LHCN-M2 (cell line): ENCODE measurements at regions not wholly inside any gene's neighbourhood (a gene's known extent, or its start where the extent isn't known, plus 50 kb on each side); places are given as distances from the start of the nearest gene placed in this dataset.

ENCODE experiments used
- DNase-seq: peaks from one replicate; pipeline ENCODE4 v3.0.0-alpha.2; 2012; ENCODE audit warnings: low read depth

DNA sequence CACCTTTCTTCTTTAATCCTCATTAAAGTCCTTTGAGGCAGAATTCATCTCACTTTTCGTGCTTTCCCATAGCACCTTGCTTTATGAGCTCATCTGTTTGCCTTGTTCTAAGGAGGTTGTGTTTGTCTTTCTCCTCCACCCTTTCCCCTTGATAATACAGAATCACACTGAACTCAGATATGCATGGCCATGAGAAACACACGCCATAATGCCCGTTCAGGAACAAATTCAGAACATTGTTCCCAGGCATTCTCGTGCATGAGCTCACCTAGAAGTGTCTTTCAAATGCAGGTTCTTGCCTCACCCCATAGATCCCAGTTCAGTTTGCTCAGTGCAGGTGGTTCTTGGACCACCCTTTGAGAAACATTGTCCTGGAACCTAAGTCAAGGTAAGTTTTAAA is 71.1 kb downstream of the TMEM114 start:
- DNase-seq = no peak

DNA sequence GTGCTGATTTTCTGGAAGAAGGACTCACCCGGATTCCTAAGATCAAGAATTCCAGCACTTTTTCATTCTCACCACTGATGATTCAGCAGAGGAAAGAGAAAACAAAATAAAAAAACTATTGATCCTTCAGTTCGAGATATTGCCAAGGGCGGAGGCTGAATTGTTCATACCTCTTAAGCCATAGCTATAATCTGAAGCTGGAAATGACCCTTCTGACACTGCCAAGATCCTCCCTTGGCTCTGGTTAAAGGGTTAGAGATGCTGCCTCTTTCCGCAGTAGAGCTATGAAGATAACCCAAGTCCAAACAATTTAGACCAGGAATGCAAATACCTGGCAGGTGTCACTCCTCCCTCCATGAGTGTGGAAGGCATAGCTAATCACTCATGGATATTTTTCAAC is 73.0 kb downstream of the TMEM114 start:
- no peak for DNase-seq

DNA sequence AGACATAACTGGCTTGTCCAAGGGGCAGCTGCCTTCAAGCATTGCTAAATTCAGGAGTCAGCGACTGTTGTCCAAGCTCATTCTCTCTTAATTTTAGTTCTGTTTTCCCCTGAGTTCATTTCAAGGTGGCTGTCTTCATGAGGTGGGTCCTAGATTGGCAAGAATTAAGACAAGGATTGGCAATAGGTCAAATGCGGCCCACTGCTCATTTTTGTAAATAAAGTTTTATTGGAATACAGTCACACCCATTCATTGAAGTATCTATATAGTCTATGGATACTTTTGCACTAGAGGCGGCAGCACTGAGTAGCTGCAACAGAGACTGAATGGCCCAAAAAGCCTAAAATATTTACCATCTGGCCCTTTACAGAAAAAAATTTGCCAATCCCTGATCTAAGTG is 73.8 kb downstream of the TMEM114 start:
- no peak for DNase-seq

DNA sequence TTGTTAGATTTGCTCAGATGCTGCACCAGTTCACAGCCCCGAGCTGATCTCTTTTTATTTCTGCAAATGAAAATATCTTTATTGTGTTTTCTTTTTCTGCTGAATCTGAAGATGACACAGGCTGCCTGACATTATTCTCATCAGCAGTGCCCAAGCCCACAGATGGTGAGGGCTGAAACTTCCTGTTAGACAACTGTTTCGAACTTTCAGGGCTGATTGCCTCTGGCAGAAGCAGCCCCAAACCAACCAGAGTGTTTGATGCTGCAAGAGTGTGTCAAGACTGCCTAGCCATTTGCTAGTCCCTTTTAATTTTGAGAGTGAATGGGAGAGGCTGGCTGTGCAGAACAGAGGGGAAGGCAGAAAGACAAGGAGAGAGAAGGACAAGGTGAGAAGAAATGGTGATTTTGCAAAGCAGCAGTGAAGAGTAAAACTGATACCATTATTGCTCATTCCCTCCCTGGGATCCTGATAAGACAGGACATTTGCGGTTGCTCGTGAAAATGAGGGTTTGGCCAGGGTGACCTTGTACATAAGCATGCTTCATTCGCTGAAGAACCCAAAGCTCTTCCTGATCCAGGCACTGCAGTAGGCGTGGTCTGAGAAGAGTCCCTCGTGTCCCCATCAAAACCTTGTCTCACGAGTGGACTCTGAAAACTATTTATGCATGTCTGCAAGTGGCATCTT is 77.2 kb downstream of the TMEM114 start:
- no peak for DNase-seq

DNA sequence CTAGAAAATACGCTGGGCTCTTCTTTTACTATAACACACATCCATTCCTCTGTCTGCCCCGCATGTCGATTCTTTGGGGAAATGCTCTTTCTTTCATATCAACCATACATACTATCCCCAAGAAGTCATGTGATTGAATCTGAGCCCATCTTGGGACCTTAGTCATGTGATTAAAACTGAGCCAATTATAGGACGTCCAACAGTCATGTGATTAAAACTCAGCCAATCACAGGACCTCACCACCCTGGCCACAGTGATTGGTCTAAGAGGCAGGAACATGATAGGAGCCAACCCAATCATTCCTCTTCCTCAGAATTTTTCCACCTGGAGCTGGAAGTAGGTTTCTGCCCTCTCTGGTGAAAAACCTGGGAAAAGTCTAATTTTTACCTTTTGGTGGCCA is 78.8 kb downstream of the TMEM114 start:
- DNase-seq = no peak

DNA sequence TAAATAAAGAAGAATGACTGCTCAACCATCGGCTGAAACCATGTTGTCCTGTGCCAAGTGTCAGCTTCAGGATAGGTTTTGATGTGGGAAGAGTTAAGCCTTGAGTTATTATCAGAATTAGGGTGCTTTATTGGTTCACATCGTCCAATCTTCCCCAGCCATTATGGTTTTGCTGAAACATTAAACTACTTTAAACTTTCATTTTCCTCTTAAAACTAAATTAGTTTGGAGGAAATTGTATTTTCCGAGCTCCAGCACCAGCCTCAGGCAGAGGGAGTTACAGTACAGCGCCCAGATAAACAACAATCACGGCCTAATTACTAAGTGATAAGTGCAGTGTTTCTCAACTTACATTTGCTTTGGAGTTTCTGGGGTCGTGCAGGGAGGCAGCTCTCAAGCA is 80.2 kb downstream of the TMEM114 start:
- no peak for DNase-seq

DNA sequence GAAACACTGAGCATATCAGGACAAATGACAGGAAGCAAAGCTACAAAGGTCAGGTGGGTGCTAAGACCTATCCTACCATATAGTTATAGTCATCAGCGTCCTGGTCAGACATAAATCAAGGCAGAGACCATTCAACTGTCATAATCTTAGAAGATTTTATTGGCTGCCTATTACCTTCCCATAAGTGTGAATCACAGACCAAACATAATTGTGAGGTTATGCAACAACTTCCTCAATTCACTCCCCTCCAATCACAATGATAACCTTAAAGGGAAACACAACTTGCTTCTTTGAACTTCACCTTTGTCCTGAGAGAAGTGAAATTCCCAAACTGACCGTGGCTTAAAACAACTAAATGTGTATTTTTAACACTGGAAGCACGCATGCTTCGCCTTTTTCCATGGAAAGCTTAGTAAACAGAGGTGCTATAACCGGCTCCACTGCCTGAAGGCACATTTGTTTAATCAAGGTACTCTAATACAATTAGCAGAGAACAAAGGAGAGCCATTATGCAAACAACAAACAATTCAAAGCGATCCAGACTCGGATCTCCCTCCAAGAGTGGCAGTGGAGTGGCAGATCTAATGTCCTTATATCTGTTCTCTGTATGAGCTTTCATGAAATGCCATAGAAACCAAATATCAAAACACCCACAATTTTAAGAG is 84.9 kb downstream of the TMEM114 start:
- DNase-seq = no peak

DNA sequence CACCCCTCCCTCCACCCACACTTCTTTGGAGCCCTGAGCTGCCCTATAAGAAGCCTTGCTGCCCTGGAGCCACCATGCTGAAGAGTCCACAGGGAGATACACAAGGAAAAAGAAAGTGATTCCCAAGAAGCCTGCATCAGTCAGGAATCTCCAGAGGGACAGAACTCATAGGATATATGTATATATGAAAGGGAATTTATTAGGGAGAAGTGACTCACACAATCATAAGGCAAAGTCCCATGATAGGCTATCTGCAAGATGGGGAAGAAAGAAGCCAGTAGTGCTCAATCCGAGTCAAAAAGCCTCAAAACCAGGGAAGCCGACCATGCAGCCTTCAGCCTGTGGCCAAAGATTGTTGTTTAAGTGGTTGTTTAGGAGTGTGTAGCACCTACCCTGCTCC is 87.9 kb downstream of the TMEM114 start:
- DNase-seq = no peak

DNA sequence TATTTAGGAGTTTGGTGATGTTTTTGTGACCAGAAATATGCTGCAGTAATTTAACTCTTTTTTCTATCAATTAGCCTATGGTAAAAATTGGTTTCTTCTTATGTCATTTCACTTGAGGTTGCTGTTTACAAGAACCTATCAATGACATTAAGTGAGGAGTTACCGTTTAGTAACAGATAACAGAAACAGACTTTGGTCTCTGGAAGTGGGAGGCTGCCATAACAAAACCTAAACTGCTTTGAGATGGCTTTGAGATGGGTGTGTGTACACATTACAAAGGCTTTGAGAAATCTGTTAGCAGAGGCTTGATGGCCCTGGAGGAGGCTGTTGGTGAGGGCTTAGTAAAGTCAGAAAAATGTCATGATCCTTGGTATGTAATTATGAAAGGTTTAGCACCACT is 90.0 kb downstream of the TMEM114 start:
- DNase-seq = no peak

DNA sequence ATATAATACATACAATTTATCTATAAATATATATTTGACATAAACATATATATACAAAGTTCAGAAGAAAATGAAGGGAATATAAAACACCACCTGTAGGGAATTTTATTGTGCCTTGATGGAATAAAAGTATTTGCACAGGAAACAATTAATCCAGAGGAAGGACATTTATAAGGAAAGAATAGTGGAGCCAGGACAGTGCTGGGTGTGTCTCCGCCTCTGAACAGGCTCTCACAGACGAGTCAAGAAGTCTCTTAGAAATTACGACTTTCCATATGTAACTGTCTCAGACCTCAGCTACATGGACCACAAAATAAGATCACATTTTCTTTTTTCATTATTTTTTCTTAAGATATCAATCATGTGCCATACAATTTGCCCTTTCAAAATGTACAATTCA is 93.9 kb downstream of the TMEM114 start:
- no peak for DNase-seq

DNA sequence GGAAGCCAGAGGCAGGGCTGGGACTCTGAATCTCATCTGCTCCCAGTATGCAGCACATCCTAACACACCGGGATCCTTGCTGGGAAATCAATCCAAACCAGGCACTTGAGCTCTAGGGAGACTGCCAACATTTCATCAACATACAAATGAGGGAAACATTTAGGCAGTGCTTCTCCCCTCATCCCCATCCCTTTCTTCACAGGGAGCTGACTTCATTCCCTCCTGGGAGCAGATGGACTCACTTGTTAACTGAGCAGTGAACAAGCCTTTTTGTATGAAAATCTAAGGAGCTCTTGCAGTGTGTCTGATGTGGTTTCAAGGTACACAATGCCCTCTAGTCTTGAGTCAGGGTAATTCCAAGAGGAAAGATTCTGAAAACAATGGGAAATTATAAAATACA is 96.3 kb downstream of the TMEM114 start:
- DNase-seq = no peak

DNA sequence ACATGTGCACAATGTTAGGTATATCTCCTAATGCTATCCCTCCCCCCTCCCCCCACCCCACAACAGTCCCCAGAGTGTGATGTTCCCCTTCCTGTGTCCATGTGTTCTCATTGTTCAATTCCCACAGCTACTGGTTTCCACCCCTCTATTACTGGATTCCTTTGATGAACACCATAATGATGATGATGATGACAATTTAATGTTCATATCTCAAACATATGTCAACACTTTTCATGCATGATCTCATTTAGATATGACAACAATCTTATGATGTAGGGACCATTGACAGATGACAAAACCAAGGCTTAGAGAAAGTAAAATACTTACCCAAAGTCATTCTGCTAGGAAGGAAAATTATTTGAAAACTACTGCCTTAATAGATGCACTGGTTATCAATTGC is 97.6 kb downstream of the TMEM114 start:
- no peak for DNase-seq

DNA sequence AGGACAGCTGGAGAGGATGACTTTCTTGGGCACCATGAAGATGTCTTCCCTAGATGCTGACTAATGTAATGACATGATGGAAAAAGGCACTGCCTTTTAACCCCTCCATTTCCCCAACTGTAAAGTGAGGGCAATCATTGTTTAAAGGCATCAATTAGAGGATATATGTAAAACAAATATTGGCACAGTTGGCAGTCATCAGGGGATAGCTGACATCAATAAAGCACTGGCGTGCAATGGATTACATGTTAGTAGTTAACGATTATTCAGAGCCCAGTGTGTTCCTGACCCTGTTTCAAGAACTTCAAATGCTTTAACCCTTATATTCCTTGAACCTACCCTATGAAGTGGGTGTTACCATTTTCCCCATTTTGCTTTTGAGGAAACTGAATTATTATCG is 100.7 kb downstream of the TMEM114 start:
- DNase-seq = no peak

DNA sequence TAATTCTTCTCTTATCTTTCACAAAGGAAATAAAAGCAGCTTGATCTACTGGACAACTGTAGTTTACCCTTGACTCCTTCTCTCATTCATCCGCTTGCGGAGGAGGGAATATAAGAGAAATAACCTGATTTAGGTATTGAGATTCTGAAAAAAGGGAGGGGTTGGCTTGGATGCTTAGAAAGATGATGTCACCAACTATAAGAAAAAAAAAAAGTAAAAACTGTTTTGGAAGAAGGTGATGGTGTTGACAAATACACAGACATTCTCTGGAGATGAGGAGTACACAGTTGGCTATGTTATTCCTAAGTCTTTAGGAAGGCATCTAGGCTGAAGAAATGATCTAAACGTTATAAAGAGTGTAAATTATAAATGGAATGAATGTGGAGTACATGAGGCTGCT is 103.3 kb downstream of the TMEM114 start:
- DNase-seq = no peak

DNA sequence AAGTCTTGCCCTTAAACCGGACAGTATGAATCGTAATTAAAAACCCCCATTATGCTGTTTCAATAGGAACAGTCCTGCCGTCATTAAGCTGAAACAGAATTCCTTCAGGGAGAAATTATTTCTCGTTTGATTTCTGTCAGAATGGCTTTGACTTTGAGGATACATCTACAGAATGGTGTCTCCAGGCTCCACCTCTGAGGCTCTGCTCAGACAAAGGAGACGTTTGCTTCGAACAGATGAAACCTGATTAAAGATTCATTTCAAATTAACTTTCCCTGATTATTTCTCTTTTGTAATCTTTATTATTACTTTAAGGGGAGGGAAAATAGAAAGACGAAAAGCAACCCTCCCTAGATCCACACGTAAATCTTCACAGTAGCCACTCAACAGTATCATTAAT is 106.9 kb downstream of the TMEM114 start:
- DNase-seq = no peak

DNA sequence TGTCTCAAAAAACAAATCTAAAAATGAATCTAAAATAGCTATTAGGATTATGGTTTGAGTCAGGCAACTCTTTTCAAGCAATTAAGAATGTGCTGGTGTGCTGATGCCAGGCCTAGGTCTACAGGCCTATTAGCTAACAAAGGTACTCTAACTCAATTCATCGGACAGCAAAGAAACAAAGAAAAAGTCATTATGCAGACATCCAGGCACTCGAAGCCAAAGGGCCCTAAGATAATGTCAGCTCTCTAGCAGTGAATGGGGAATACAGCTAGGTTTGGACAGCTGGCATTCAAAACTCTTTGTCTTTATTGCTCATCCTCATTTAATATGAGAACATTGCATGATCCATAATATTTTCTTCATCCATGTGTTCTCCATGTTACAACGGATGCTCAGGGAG is 108.5 kb downstream of the TMEM114 start:
- DNase-seq = no peak

DNA sequence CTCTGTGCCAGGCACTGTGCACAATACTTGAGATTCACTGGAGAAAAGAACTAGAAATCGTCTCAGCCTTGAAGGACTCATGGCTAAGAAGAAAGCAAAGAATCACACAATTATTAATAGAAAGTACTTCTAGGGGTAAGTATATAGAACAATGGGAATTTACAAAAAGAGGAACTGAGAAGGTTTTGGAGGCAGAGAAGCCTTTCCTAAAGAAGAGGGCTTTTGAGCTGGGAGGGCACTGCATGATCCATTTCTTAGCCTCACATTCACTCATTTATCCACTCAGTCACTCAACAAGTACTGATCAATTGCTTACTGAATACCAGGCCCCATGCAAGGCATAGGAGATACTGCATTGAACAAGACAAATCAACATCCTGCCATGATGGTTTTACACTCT is 113.5 kb downstream of the TMEM114 start:
- DNase-seq = no peak

DNA sequence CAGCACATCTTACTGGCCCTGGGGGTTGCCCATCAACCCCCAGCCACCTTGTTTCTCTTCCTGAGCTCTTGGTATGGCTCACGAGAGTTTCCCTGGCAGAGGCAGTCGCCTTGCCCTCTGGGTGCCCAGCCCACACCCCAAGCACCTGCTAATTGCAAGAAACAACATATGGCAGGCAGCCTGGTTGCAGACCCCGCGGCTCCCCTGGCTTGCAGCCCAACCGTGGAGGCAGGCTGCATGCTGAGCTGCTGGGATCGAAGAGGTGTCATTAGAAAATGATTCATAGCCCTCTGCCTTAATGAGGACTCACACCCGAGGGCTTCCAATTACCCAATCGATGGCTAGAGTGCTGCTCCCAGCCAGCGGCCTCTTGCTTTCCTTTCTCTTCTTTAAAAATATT is 115.7 kb downstream of the TMEM114 start:
- no peak for DNase-seq

DNA sequence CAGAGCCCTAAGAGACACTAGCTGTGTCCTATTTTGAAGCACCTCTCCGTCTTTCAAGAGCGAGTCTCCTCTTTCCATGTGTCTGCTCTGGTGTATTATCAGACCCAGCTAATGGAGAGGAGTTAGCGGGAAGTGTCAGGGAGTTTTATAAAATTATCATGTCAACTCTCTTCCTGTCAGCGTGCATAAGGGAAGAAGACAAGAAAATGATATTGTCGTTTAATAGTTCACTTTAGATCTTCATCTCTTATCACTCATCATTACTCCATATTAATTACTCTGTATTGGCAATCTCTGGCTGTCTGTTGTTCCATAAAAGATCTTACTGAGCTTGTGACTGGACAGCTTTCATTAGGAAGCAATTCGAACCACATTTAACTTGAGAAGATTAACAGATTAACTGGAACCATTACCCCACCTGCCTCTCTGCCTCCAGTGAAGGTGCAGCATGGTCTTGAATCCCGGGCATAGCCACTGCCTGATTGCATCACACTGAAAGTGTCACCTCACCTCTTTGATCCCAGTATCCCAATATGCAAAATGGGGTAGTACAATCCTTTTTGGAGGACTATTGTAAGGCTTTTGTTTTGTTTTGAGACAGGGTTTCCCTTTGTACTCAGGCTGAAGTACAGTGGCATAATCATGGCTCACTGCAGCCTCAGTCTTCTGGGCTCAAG is 121.1 kb downstream of the TMEM114 start:
- DNase-seq = no peak

DNA sequence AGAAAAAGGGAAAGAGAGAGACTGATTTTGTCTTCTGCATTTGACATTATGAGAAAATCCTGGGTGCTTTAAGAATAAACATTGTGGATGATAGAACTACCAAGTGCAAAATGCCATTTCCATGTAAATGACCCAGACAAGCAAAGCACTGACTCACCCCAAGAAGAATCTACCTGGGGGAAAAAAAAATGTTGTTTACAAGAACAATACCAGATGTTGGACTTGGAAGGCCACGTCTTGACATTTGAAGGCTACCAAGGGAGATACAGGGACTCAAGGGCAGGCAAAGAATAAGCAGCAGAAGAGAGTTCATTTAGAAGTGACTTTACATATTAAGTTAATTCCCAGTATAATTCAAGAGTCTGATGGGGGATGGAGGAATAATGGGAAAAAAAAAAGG is 125.3 kb downstream of the TMEM114 start:
- DNase-seq = no peak

DNA sequence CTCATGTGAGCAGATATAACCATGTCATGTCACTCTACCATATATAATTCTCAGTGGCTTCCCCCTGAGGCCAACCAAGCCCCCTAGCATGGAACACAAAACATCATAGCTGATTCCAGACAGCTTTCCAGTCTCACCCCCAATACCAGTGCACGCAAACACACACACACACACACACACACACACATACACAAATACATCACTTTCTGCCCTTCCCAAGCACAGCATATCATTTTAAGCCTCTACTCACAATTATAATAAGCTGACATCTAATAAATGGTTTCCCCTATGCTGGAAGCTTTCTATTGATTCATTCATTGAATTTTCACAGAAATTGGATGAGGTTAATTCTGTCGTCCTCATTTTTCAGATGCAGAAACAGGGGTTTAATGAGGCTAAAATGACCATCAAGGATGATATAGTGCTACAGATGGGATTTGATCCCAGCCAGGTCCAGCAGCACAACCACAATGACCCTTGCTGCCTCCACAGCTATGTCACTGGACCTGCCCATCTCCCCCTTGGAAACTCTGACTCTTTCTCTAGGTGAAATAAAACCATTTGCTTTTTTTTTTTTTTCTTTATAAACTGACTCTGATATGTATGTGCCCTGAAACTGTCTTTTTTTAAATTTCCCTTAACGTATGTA is 131.1 kb downstream of the TMEM114 start:
- no peak for DNase-seq

DNA sequence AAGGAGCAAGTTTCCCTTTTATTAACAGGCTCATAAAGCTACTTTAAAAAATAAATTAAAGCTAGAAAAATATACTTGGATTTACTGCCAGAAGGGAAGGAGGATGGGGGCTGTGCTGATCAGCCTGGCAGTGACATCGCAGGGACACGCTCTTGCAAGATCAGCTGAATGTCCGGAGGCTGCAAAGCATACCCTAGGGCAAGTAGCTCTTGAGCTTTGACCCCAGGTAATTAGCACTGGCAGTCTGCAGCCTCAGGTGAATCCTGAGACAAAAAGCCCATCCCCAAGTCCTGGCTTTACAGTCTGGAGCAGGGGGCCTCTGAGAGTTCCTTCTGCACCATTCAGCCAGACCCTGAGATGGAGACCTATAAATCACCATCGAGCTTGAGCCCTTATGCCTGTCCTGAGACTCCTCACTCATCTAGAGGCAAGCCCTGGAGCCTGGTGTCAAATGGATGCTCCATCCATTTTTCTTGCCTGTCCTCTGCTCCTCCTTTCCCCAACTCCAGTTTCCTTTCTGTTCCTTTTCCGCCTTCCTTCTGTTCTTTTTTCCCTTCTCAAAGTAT is 131.7 kb downstream of the TMEM114 start:
- DNase-seq = no peak
